Esophagus squamous epithelium (tissue), 5 donors: ENCODE measurements at regions not wholly inside any gene's neighbourhood (a gene's known extent, or its start where the extent isn't known, plus 50 kb on each side); places are given as distances from the start of the nearest gene placed in this dataset.

Experiments
- DNase-seq: peaks from one replicate; lab custom pipeline; 2025; lab: John Stamatoyannopoulos, UW
- H3K27ac ChIP-seq, 4 donors: fragments of 200-600 bp; sonication (generic); one replicate each; pipeline ENCODE4 v1.5.1; 2016 to 2019; ENCODE audit warnings: mild to moderate bottlenecking in 1 of 4
- H3K27me3 ChIP-seq, 4 donors: fragments of 200-600 bp; sonication (generic); 1 replicate in 3 of 4; 2 replicates in 1 of 4; pipeline versions ENCODE4 v1.5.1 to v1.6.0; 2017 to 2021; ENCODE audit warnings: antibody characterized with exemption in 1 of 4
- H3K36me3 ChIP-seq, 3 donors: fragments of 200-600 bp; sonication (generic); one replicate each; pipeline ENCODE4 v1.5.1; 2016 to 2019
- H3K4me1 ChIP-seq, 3 donors: fragments of 200-600 bp; sonication (generic); one replicate each; pipeline ENCODE4 v1.5.1; 2017 to 2019
- H3K4me3 ChIP-seq, 4 donors: fragments of 200-600 bp; sonication (generic); 1 replicate in 3 of 4; 2 replicates in 1 of 4; pipeline ENCODE4 v1.5.1; 2016 to 2019; ENCODE audit warnings: mild to moderate bottlenecking in 2 of 4, moderate library complexity in 1 of 4
- H3K9me3 ChIP-seq, 3 donors: fragments of 200-600 bp; sonication (generic); one replicate each; pipeline ENCODE4 v1.5.1; 2016 to 2019
- CTCF ChIP-seq, 6 experiments: fragments of 450-650 bp in 4 of 6; fragments of 200-600 bp in 2 of 6; sonication (generic) in 2 of 6; IDR thresholded peaks; one replicate each; pipeline ENCODE4 v1.5.1; 2016 to 2019; ENCODE audit warnings: antibody characterized with exemption in 6 of 6, mild to moderate bottlenecking in 4 of 6, moderate library complexity in 4 of 6
- POLR2A ChIP-seq, 4 donors: fragments of 450-650 bp; IDR thresholded peaks; one replicate each; pipeline ENCODE4 v1.6.1; 2017; ENCODE audit warnings: antibody characterized with exemption in 4 of 4, mild to moderate bottlenecking in 4 of 4, moderate library complexity in 3 of 4
- WGBS, 2 donors: methylation state at CpG; one replicate each; pipeline ENCODE4 v1.1.5; 2018; 5-methylcytosine and 5-hydroxymethylcytosine counted together
- intact Hi-C: fragments of 100-400 bp; cut with DNase I; formaldehyde crosslinking; loops from one replicate; pipeline ENCODE4 v1.15.0; 2022
- donor health status: DM: yes; HTN: yes; CAD: no.

- TF ChIP-seq POLR2A (IDR thresholded peaks at IDR 0.05) (no peak), CTCF (IDR thresholded peaks at IDR 0.05) (no peak)
- no peak overlapping the region for H3K27ac ChIP-seq
- H3K27me3 ChIP-seq: no peaks in the 10 kb centered on the region
- H3K36me3 ChIP-seq: no peaks in the 10 kb centered on the region
- no peak for DNase-seq
- H3K4me1 ChIP-seq: no peaks in the 10 kb centered on the region
- WGBS, 2 donors: 70 to 91% methylated on average over 6 of the region's 6 CpGs
- H3K9me3 ChIP-seq: no peaks in the 10 kb centered on the region
- H3K4me3 ChIP-seq: no peak overlapping the region
- intact Hi-C loops: no loop called here
Measured at GRCh38 chr9:1791191-1791590, 224.0 kb upstream of the SMARCA2 start.

GRCh38 chr9:1794547-1795270 is 220.4 kb upstream of the SMARCA2 start:
- no peaks in the 10 kb centered on the region for H3K9me3 ChIP-seq
- no peaks in the 10 kb centered on the region for H3K4me1 ChIP-seq
- no peaks in the 10 kb centered on the region for H3K27me3 ChIP-seq
- no peak overlapping the region for H3K4me3 ChIP-seq
- intact Hi-C loops: no loop called here
- H3K27ac ChIP-seq: no peak overlapping the region
- TF ChIP-seq POLR2A (IDR thresholded peaks at IDR 0.05): no peak
- TF ChIP-seq CTCF (IDR thresholded peaks at IDR 0.05): no peak
- WGBS, 2 donors: 78 to 84% methylated on average over 5 of the region's 5 CpGs
- no peak for DNase-seq
- no peaks in the 10 kb centered on the region for H3K36me3 ChIP-seq

DNA sequence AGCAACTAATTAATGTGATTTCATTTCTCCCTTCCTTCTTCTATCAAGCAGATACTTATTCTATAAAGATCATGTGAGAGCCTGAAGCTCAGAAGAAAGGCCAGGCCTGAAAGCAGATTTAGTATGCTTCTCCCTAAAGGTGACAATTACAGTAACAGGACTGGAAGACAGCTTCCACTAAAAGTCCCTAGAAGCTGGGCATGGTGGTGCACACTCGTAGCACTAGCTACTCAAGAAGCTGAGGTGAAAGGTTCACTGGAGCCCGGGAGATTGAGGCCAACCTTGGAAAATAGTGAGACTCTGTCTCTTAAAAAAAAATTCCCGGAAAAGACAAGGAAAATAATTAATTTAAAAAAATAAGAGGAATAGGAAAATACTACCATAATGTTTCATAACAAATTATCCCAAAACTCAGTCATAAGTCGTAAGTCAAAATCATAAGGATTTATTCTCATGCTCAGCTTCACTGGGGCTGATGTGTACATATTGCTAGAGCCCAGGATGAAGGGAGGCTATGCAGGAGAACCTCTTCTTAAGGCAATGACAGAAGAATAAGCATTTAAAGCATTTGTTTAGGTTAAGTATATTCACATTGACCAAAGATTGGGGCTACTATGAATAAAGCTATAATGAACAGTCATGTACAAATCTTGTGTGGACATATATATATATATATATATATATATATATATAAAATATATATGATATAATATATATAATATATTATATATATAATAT is 210.8 kb upstream of the SMARCA2 start:
- intact Hi-C loops: no loop called here
- Histone ChIP-seq H3K4me3 (no peak overlapping the region), H3K27me3 (no peaks in the 10 kb centered on the region), H3K4me1 (no peaks in the 10 kb centered on the region), H3K27ac (no peak overlapping the region), H3K9me3 (no peaks in the 10 kb centered on the region), H3K36me3 (no peaks in the 10 kb centered on the region)
- 91 to 93% methylated on average over 4 of the region's 4 CpGs for WGBS, 2 donors
- TF ChIP-seq CTCF (IDR thresholded peaks at IDR 0.05): no peak
- no peak for TF ChIP-seq POLR2A (IDR thresholded peaks at IDR 0.05)
- no peak for DNase-seq

DNA sequence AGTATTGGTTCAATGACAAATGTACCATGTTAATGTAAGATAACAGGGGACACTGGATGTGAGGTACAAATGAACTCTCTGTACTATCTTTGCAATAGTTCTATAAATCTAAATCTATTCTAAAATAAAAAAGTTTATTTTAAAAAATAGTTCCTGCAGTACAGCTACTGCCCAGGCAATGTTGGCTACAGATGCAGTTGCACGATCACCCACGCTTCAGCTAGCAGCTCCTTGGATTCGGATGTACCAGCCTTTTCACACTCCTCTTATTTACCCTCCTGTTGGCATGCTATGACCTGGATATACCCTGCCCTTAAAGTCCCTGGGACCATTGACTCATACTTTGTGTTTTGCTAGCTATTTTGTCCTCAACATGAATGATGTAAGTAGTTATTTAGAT is 185.4 kb upstream of the SMARCA2 start:
- no peak for DNase-seq
- Histone ChIP-seq H3K9me3 (no peaks in the 10 kb centered on the region), H3K27ac (no peak overlapping the region), H3K36me3 (no peaks in the 10 kb centered on the region), H3K4me3 (no peak overlapping the region), H3K27me3 (peaks cover 0 to 8% (median 0%) of the 10 kb centered on the region in 4 donors), H3K4me1 (no peaks in the 10 kb centered on the region)
- intact Hi-C loops: no loop called here
- WGBS, 2 donors: 64 to 79% methylated on average over 3 of the region's 3 CpGs
- TF ChIP-seq CTCF (IDR thresholded peaks at IDR 0.05) (no peak), POLR2A (IDR thresholded peaks at IDR 0.05) (no peak)

DNA sequence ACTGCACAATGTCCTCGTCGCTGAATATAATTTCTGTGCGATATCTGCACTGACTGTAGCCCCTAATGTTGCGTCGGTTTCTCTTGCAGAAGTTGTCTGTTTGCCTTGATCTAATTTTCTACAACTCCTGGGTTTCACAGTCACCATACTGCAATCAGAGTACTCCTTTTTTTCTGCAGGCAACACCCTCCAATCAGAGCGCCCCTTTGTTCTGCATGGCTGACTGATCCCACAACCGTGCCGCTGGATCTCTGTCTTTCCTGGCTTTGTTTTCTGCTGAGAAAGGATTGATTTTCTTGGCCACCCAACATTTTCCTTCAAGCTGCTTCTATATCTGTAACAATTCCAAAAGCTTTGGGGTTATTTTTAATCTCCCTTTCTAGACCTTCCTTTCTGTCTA is 182.2 kb upstream of the SMARCA2 start:
- H3K36me3 ChIP-seq: no peaks in the 10 kb centered on the region
- no peaks in the 10 kb centered on the region for H3K27me3 ChIP-seq
- no peak overlapping the region for H3K4me3 ChIP-seq
- no peak for DNase-seq
- intact Hi-C loops: no loop called here
- 84 to 85% methylated on average over 8 of the region's 8 CpGs for WGBS, 2 donors
- H3K27ac ChIP-seq: no peak overlapping the region
- no peaks in the 10 kb centered on the region for H3K9me3 ChIP-seq
- no peak for TF ChIP-seq POLR2A (IDR thresholded peaks at IDR 0.05)
- TF ChIP-seq CTCF (IDR thresholded peaks at IDR 0.05): no peak
- no peaks in the 10 kb centered on the region for H3K4me1 ChIP-seq
